SKM-1 treated with dmso at 0.1 percent for 144 hours (cell line): ENCODE measurements at regions not wholly inside any gene's neighbourhood (a gene's known extent, or its start where the extent isn't known, plus 50 kb on each side); places are given as distances from the start of the nearest gene placed in this dataset.

Source experiments
- DNase-seq: peaks from one replicate; lab custom pipeline; 2025; ENCODE audit not compliant: unreplicated experiment; lab: John Stamatoyannopoulos, UW

DNA sequence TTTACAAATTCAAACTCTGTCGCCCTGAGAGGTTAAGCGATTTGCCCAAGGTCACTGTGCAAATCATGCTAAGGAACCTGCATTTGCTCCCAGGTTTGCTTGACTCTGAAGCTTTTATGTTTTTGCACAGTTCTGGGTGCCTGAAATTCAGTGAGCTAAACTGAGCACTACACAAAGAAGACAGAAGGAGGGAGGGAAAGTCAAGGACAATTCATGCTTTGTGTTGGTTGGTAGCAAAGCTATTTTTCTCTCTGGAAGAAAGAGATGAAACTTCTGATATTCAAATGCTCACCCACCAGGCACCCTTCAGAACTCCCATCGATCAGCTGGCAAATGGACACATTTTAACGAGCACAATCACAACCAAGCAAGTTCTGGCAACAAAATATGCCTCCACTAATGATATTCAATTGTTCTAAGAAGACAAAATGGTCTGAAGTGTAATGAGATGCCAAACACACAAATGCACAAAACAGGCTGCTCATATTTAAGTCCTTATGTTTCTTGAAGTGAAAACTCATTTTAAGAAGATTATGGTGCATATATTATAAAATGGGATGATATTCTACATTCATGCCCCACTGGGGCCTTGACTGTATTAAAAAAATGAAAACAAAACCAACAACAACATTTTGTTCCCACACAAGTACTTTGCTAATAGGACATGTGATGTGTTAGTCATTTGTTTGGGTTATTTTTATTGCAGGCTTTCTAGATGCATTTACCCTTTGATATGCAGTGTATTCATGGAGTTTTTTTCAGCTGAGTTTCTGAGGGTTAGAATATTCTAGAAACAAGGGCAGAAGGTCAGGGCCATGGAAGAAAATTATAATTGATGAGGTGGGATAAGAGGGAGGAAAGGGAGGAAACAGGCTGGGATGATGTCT, 445.6 kb upstream of the CELF4 start:
- DNase-seq, result no peak

GRCh38 chr18:38010037-38010436, 444.4 kb upstream of the CELF4 start:
- DNase-seq, result no peak

DNA sequence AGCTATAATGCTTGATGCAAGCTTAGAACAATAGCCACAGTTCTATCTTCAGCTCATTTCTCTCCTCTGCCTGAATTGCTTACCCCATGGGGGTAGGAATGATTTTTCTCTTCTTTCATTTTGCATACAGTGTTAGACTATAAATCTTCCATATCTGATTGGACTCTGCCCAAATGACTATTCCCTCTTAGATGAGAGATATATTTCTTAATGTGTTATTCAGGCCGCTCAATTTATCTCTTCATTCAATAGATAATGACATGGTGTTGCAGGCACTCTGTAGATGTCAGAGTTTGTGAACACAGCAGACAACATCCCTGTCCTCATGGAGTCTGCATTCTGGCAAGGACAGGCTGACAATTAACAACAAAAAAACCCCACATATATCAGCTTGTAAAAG, 443.7 kb upstream of the CELF4 start:
- no peak for DNase-seq

GRCh38 chr18:38007676-38008330, 442.2 kb upstream of the CELF4 start:
- DNase-seq, result no peak

DNA sequence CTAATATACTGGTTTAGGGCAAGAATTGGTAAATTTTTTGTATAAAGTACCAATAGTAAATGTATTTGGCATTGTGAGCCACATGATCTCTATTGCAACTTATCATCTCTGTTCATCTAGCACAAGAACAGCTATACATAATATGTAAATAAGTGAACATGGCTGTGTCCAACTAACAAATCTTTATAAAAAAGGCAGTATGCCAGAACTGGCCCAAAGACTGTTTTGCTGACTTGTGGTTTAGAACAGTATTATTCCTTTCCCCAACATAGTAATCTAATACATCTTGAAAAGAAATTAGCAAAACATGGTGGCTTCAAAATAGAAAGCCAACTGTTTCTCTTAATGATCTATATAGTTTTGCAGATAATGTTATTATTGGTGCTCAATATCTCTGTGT, 441.4 kb upstream of the CELF4 start:
- no peak for DNase-seq

DNA sequence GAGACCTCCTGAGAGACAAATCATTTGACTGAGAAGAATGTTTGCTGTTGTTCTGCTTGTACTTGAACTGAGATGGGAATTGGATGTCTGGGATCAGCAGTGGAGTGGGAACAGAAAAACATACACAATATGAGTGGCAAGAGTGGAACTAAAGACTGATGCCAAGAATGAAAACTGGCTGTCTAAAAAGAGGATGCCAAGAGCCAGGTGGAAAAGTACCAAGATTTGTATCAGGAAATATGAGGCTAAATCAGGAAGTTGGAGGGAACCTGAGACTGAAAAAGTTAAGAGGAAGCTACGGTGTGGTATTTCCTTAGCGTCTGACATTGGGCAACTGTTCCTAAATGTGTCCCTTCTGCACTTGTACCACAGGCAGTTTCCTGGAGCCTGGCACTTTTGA, 440.9 kb upstream of the CELF4 start:
- DNase-seq, result peak; percentile 66

- no peak for DNase-seq
Observed at GRCh38 chr18:37997695-37998094, 432.1 kb upstream of the CELF4 start.

GRCh38 chr18:37987901-37988300, 422.3 kb upstream of the CELF4 start:
- no peak for DNase-seq

DNA sequence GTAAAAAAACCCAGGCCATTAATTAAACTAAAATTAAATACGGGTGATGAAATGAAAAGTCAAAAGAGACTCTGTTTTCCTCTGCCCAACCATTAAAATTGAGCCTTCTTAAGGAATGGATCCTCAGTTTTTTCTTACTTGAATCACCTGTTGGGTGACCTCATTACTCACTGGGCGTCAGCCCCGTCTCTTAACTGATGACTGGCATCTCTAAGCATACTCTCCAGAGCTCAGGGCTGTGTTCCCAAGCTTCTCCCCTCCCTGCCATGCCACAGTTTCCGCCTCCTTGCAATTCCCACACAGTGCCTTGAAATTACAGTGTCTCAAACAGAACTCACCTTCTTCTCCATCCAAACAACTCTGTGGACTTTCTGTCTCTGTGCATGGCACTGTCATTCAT, 421.1 kb upstream of the CELF4 start:
- DNase-seq, result no peak

DNA sequence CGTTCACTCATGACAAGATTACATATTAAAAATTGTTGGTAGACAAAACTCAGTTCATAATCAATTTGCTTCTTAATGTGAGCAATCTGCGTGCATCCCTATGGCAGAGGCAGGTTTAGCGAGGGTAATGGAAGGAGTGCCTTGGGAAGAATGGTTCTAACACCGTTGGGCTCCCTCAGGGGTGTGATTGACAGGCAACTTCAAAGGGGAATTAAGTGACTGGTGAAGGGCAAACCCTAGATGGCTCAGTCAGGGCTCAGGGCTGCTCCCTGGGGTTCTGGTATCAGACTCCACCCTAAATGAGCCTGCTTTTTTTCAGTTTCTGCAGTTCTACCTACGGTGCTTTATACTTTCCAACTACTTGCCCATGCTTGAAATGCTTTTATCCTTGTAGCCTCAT, 419.5 kb upstream of the CELF4 start:
- DNase-seq, result no peak

GRCh38 chr18:37980556-37980955, 415.0 kb upstream of the CELF4 start:
- DNase-seq, result no peak

DNA sequence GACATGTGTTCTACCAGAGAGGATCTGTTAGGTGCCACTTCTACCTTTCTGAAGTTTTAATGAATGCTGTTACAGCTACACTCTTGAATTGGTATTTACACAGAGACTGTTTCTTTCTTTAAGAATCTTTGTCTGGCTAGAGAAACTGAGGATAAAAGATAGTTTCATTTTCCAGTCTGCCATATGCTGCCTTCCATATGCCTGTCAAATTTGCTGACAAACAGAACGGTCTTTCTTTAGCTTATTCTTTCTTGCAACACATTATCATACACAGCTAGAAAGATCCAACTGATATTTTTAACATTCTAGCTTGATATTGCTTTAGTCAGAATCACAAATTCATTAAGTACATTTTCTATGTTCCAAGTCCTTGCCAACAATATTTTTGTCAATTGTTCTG, 409.8 kb upstream of the CELF4 start:
- DNase-seq, result no peak

DNA sequence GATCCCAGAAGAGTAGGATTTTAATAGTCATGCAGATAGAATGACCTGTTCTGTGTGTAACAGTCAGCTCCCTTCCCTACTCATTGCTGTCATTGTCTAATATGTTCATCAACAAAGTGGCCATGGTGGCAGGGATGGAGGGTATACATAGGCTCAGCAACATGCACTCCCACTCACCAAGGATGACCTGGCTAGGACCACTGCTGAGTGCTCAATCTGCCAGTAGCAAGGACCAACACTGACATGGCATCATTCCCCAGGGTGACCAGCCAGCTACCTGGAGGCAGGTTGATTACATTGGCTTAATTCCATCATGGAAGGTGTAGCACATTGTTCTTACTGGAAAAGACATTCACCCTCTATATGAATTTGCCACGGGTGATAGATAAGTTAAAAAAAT, 401.7 kb upstream of the CELF4 start:
- DNase-seq, result no peak

DNA sequence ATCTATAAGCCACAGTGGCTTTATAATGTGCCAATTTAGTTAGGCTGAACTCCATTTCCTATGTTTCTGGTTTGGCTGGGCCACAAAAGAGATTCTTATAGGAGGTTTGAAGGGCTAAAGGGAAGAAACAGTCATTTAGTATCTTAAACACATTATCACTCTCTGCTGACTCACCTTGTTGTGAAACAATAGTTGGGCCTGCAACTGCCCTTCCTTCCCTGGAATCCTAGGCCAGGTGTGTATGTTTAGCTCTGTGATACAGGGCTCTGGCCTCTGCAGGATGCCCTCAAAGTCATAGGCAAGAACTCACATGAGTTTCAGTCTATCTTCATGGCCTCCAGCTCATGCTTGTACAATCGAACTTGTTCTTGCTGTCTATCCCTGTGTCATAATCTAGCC, 400.0 kb upstream of the CELF4 start:
- no peak for DNase-seq

DNA sequence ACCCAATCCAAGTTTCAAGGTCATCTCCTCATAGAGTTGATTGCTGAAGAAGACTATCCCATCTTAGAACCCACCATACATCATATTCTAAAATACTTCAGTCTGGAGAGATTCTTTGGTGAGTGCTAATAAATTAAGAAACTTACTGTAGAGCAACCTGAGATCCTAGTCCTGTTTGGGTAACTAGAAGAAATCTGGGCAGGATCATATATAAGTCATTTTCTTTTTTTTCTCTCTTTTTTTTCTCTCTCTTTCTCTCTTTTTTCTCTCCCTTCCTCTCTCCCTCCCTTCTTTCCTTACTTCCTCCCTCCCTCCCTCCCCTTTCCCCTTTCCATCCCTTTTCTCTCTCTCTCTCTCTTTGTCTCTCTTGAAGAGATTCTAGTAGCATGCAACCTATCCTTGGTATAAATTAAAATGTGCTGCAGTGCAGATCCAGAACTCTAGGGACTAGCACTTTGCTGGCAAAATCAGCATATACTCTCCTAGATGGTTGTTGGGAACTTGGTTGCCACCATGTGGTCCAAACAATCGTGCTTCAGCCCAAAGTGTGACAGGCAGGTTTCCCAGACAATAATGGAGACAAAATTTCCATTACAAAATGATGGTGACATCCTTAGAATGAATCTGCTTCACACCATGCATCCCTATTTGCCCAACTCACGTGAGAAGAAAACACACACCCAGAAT, 399.4 kb upstream of the CELF4 start:
- no peak for DNase-seq

DNA sequence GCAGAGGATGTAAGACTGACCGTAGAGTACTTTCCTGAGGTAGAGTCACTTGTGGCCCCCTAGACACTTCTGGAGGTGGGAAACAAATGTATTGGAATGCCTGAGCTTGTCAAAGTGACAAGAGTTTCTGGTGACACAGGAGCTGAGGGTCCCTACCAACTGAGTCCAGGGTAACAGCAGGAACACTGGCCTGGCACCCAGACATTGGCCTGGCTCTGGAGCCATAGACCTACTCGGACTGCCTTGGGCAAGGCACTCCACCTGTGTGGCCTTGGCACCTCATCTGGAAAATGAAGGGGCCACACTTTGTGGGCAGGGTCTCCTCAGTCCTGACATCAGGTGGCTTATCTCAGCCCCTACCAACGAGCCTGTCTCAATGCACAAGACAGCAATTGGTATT, 398.2 kb upstream of the CELF4 start:
- no peak for DNase-seq

- DNase-seq, result no peak
Observed at GRCh38 chr18:37962316-37962966, 396.8 kb upstream of the CELF4 start.

DNA sequence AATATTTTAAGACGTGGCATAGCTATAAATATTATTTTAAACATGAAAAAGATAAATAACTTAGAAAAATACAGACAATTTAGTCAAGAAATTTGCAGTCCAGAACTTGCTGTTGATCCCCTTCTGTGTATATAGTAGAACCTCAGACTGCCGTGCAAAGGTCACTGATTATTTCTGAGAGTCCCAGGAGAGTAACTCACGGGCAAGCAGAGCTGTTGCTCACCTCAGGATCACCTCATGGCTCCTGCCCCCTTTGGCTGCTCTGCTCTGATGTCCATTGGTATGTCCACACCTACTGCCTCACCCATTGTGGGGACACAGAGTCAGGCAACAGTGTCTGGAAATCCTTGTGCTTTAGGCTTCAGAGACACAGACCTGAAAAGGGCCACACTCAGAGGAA, 392.9 kb upstream of the CELF4 start:
- DNase-seq, result no peak

GRCh38 chr18:37956902-37957301, 391.3 kb upstream of the CELF4 start:
- peak; percentile 71 for DNase-seq

DNA sequence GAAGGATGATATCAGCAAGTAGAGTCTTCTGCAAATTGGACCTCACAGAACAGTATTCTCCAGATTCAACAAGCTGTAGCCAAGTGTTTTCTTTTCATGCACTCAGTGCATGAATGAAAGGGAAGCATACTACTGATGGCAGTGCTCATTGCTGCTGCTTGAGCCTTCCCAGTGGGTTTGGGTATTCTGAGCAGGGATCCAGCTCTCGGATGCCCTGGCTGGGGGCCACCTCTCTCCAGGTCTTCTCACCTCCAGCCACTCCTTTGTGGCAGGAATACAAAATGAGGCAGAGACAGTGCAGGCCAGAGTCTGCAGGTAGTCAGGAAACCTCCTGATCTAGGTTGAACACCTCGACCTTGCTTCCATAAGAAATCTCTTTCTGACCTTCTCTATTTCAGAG, 390.4 kb upstream of the CELF4 start:
- no peak for DNase-seq

- no peak for DNase-seq
Observed at GRCh38 chr18:37955201-37955600, 389.6 kb upstream of the CELF4 start.

GRCh38 chr18:37953876-37954275, 388.3 kb upstream of the CELF4 start:
- no peak for DNase-seq
